ENCODE measurements at regions not wholly inside any gene's neighbourhood (a gene's known extent, or its start where the extent isn't known, plus 50 kb on each side); places are given as distances from the start of the nearest gene placed in this dataset.
A peak's percentile ranks its signal among the peaks of the same experiment; 100 is the strongest.
"Not testable (repeated sequence)": the region's sequence is repeated elsewhere in the genome, so short reads cannot be mapped to it uniquely, and the experiment has no call there.

- no peak for DNase-seq
Observed at GRCh38 chr6:113220832-113221231, 636.3 kb upstream of the MARCKS start.

GRCh38 chr6:113221850-113222249 lies 635.3 kb upstream of the MARCKS start:
- no peak for DNase-seq

- peak; percentile 22 for DNase-seq
Observed at GRCh38 chr6:113246186-113246585, 611.0 kb upstream of the MARCKS start.

GRCh38 chr6:113248532-113248931 lies 608.6 kb upstream of the MARCKS start:
- DNase-seq = no peak

GRCh38 chr6:113254194-113254593 lies 603.0 kb upstream of the MARCKS start:
- not testable (repeated sequence) for DNase-seq

GRCh38 chr6:113258771-113259170 lies 598.4 kb upstream of the MARCKS start:
- DNase-seq = no peak

- DNase-seq = peak; percentile 73
Observed at GRCh38 chr6:113271437-113271836, 585.7 kb upstream of the MARCKS start.

- no peak for DNase-seq
Observed at GRCh38 chr6:113276601-113277000, 580.5 kb upstream of the MARCKS start.

GRCh38 chr6:113277111-113277510 lies 580.0 kb upstream of the MARCKS start:
- no peak for DNase-seq

- peak; percentile 98 for DNase-seq
Observed at GRCh38 chr6:113281014-113281413, 576.1 kb upstream of the MARCKS start.

GRCh38 chr6:113281431-113281830 lies 575.7 kb upstream of the MARCKS start:
- DNase-seq = peak; percentile 91

- DNase-seq = no peak
Observed at GRCh38 chr6:113287396-113287795, 569.7 kb upstream of the MARCKS start.

GRCh38 chr6:113288409-113288808 lies 568.7 kb upstream of the MARCKS start:
- DNase-seq = no peak

- DNase-seq = no peak
Observed at GRCh38 chr6:113289166-113289565, 568.0 kb upstream of the MARCKS start.

- DNase-seq = no peak
Observed at GRCh38 chr6:113290684-113291083, 566.5 kb upstream of the MARCKS start.

GRCh38 chr6:113291751-113292445 lies 565.2 kb upstream of the MARCKS start:
- no peak for DNase-seq

- peak; percentile 56 for DNase-seq
Observed at GRCh38 chr6:113292646-113293422, 564.3 kb upstream of the MARCKS start.

- no peak for DNase-seq
Observed at GRCh38 chr6:113293423-113293740, 563.8 kb upstream of the MARCKS start.

- DNase-seq = peak; percentile 59
Observed at GRCh38 chr6:113299531-113299930, 557.6 kb upstream of the MARCKS start.

GRCh38 chr6:113301651-113302050 lies 555.5 kb upstream of the MARCKS start:
- no peak for DNase-seq

- DNase-seq = peak; percentile 97
Observed at GRCh38 chr6:113304116-113304515, 553.0 kb upstream of the MARCKS start.

GRCh38 chr6:113306552-113307145 lies 550.5 kb upstream of the MARCKS start:
- DNase-seq = no peak

- no peak for DNase-seq
Observed at GRCh38 chr6:113308266-113308665, 548.9 kb upstream of the MARCKS start.

GRCh38 chr6:113313841-113314240 lies 543.3 kb upstream of the MARCKS start:
- DNase-seq = peak; percentile 46

Measured in fibroblast of skin of scalp (primary cell).